ENCODE measurements at regions not wholly inside any gene's neighbourhood (a gene's known extent, or its start where the extent isn't known, plus 50 kb on each side); places are given as distances from the start of the nearest gene placed in this dataset.

- TF ChIP-seq CTCF (IDR thresholded peaks at IDR 0.05) (no peak), POLR2A (IDR thresholded peaks at IDR 0.05) (no peak)
Observed at GRCh38 chrX:42567268-42567667, 210.7 kb downstream of the PPP1R2C start.

Data from sigmoid colon (tissue), 3 donors.